Stimulated activated CD4-positive, alpha-beta T cell treated with anti-CD3 and anti-CD28 coated beads, Interleukin-2, amount 100 ng/mL, for 24 hours (primary cell): ENCODE measurements at regions not wholly inside any gene's neighbourhood (a gene's known extent, or its start where the extent isn't known, plus 50 kb on each side); places are given as distances from the start of the nearest gene placed in this dataset.
A peak's percentile ranks its signal among the peaks of the same experiment; 100 is the strongest.

Experiments used
- DNase-seq, 2 donors: peaks; one replicate each; pipeline ENCODE4 v3.0.0-alpha.2; 2020

- no peak for DNase-seq
Observed at GRCh38 chr19:5392486-5392885, 51.9 kb upstream of the PTPRS start.

GRCh38 chr19:5393088-5393487 lies 52.5 kb upstream of the PTPRS start:
- no peak for DNase-seq

- no peak for DNase-seq
Observed at GRCh38 chr19:5394551-5395505, 54.2 kb upstream of the PTPRS start.

- DNase-seq = no peak
Observed at GRCh38 chr19:5395556-5395955, 54.9 kb upstream of the PTPRS start.

- DNase-seq = no peak
Observed at GRCh38 chr19:5396096-5396939, 55.7 kb upstream of the PTPRS start.

- DNase-seq = no peak
Observed at GRCh38 chr19:5396963-5397362, 56.4 kb upstream of the PTPRS start.

- DNase-seq = peak in 1 of 2 donors; percentile 1
Observed at GRCh38 chr19:5397804-5398692, 57.2 kb upstream of the ZNRF4 start.

- no peak for DNase-seq
Observed at GRCh38 chr19:5398693-5399057, 56.5 kb upstream of the ZNRF4 start.

GRCh38 chr19:5403968-5404640 lies 51.1 kb upstream of the ZNRF4 start:
- peak; percentile 67 to 78 for DNase-seq
